Fibroblast of villous mesenchyme (primary cell): ENCODE measurements at regions not wholly inside any gene's neighbourhood (a gene's known extent, or its start where the extent isn't known, plus 50 kb on each side); places are given as distances from the start of the nearest gene placed in this dataset.

ENCODE experiments used
- DNase-seq: peaks from one replicate; pipeline ENCODE4 v3.0.0-alpha.2; 2010; ENCODE audit warnings: low read depth
- H3K4me3 ChIP-seq: 2 replicates; pipeline ENCODE4 v1.5.1; 2011; ENCODE audit warnings: low read depth, mild to moderate bottlenecking, low read length
- TF ChIP-seq, protein P1 (sequence below): IDR thresholded peaks from 2 replicates; pipeline ENCODE4 v1.5.1; 2012; ENCODE audit warnings: low read depth, mild to moderate bottlenecking, low read length; ENCODE audit not compliant: insufficient read depth

DNA sequence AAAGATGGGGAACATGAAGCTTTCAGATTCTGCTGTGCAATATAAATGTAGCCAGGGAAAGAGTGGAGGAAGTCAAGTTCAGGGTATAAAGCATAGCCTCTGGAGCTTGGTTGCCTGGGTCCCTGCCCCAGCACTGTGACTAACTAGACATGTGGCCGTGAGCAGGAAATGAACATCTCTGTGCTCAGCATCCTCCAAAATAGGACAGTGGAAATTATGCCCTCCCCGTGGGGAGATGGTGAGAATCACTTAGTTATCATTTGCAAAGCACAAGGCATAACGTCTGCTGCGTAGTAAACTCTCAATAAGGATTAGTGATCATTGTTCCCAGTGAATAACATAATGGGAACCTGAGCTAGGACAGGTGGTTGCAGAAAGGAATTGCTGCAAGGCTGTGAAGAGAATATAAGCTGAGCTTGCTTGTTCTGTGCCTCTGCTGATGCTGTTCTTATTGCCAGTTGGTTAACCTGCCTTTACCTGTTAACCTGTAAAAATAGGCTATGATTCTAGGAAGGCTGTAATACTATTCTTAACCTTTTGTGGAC is 441.0 kb downstream of the COG6 start:
- TF ChIP-seq, protein P1, sequence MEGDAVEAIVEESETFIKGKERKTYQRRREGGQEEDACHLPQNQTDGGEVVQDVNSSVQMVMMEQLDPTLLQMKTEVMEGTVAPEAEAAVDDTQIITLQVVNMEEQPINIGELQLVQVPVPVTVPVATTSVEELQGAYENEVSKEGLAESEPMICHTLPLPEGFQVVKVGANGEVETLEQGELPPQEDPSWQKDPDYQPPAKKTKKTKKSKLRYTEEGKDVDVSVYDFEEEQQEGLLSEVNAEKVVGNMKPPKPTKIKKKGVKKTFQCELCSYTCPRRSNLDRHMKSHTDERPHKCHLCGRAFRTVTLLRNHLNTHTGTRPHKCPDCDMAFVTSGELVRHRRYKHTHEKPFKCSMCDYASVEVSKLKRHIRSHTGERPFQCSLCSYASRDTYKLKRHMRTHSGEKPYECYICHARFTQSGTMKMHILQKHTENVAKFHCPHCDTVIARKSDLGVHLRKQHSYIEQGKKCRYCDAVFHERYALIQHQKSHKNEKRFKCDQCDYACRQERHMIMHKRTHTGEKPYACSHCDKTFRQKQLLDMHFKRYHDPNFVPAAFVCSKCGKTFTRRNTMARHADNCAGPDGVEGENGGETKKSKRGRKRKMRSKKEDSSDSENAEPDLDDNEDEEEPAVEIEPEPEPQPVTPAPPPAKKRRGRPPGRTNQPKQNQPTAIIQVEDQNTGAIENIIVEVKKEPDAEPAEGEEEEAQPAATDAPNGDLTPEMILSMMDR = no peak
- DNase-seq = no peak
- no peak overlapping the region for H3K4me3 ChIP-seq

DNA sequence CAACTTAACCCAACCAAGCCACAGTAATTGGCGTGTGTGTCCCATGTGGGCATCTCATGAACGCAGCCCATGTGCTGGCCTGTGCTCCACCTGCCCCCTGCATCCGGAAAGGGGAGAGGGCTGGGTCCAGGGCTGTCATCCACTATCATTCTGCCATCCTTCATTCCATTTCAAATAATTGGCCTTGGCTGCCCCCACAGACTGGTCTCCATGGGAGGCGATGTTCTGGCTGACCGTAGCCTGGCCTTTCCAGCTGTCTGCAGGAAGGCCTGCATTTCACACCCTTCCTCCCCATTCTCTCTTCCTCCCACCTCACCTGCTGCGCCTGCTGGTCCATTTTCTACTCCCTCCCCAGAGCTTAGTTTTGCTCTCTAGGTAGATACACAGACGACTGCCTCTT is 442.8 kb downstream of the COG6 start:
- DNase-seq = no peak
- TF ChIP-seq, protein P1 = no peak
- H3K4me3 ChIP-seq = no peak overlapping the region

DNA sequence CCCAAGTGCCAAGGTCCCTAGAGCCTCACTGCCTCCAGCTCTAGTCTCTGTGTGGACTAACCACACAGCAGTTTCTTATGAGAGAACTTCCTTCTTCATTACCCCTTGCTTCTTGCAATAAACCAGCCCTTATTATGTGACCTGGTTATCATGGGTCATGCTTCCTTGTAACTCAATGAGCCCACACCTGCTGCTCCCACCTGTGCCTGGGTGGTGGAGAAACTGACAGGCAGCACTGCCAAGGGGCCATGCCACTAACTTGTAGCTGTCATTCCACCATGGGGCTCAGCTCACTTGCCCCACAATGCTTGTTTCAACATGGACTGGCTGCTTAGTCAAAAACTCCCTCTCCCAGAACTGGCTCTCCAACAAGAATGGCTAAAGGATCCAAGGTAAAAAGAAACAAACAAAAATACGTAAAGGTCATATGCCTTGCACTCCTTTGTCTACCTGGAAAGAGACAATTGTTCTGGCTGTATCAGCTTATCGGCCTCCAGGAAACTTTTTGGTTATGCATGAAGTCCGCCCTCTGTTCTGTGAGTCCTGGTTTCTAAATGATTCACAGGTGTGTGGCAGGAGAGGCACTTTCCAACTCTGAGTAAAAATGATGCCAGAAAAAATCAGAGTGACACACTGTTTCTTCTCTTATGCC is 446.4 kb downstream of the COG6 start:
- no peak overlapping the region for H3K4me3 ChIP-seq
- DNase-seq = no peak
- TF ChIP-seq, protein P1 = no peak

DNA sequence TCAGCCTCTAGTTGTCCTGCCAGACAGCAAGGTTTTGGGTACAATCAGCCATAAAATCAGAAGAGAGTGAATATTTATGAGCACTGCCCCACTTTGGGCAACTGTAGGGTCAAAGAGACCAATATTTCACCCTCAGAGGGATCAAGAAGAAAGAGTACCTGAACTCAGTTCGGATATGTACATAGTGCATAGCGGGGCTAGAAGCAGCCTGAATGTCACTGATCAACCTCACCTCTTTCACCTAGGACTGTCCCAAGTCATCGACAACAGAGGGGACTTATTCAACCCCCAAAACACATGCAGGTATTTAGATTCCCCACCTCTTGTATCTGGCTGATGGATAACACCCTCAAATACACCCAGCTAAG is 446.9 kb downstream of the COG6 start:
- no peak overlapping the region for H3K4me3 ChIP-seq
- no peak for DNase-seq
- TF ChIP-seq, protein P1 = no peak

DNA sequence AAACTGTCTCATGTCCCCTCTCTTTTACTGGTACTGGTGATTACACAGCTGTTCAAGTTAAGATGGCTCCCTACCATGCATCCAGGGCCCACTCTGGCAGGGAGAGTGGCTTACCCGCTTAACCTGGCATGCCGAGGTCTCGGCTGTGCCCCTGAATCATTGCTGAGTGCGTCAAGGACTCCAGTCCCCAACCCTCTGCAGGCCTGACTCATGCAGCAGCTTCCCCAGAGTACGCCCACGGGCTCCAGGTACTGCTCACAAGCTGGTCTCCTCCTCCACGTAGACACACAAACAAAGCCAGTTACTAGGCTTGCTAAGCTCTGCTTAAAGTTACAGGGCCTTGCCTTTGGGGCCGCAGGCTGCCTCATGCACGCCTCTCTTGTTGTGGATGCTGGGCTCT is 447.4 kb downstream of the COG6 start:
- TF ChIP-seq, protein P1 = no peak
- H3K4me3 ChIP-seq = no peak overlapping the region
- peak; percentile 53 for DNase-seq

DNA sequence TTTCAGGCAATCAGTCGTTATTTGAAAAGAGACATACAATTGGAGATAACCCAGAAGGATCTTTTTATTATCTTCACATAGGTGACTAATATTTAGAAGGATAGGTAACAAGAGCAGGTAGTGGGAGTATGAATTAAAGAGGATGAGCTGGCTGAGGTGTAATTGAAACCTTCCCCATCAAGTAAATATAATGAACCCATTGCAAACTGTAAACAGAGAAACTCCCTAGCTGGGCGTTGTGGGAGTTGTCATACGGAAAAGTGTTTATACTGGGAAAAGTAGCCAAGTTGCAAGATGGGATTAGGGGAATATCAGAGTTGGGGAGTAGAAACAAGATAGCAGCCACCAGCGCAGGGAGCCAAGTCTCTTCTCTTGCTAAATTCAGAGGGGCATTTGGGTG is 448.4 kb downstream of the COG6 start:
- TF ChIP-seq, protein P1 = no peak
- no peak overlapping the region for H3K4me3 ChIP-seq
- no peak for DNase-seq

DNA sequence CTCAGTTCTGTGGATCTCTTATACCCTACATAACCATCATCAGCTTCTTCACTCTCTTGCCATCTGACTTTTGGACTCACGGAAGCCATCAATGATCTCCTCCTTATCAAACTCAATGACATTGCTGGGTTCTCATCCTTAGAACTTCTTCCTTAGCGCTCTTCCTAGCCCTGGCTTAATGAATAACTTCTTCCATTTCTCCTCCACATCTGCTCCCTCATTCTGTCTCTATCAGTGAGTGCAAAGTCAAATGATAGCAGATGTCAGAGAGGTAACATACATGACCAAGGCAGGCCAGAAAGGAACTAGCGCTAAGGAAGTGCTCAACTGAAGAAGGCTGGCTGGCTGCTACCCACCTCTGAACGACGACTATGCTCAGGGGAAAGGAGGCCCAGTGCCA is 449.8 kb downstream of the COG6 start:
- H3K4me3 ChIP-seq = no peak overlapping the region
- no peak for DNase-seq
- TF ChIP-seq, protein P1 = no peak
